ENCODE measurements at regions not wholly inside any gene's neighbourhood (a gene's known extent, or its start where the extent isn't known, plus 50 kb on each side); places are given as distances from the start of the nearest gene placed in this dataset.

DNA sequence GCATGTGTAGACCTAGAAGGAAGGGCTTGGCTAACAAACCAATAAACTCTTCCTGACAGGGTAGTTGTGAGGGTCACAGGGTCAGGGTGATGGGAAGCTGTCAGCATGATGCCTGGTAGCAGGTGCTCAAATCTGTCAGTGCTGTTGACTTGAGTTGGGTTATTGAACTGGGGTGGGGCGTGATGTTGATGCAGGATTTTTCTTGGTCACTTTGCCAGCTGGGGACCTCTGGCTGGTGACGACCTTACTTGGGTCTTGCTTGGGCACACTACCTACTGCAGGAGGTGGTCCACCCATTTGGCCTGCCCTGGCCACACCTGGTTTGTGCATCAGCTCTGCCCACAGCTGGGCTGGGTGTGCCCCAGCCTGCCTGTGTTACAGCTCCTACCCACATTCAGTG is 624.4 kb downstream of the PTPRU start:
- no peak for DNase-seq (ENCODE audit: low read depth)

DNA sequence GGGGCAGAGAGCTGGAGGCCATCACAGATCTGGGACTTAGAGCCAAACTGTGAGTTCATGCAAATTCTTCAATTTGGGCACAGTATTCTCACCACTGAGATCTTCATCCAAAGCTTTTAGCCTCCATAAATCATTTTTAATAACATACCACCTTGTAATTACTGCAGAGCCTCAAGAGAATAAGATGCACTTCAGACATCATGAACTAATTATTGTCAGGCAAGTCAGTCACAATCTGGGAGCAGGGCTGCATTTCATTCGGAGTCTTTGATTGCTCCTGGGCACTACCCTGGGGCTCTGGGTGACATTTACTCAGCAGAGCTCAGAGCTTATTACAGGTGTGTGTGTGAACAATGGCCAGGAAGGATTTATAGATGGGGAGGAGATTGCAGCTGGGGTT is 623.7 kb downstream of the PTPRU start:
- no peak for DNase-seq (ENCODE audit: low read depth)

DNA sequence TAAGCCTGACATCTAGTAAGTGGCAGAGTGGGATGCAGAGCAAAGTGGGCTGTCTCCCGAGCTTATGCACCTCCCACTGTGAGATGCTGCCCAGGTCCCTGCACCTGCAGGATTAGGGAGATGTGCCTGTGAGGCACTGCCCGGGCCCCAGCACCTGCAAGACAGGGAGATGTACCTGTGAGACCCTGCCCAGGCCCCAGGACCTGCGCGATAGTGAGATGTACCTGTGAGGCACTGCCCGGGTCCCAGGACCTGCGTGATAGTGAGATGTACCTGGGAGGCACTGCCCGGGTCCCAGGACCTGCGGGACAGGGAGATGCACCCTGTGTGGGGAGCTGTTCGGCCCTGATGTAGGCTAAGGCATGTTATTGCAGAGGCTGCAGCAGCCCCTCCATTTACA is 622.8 kb downstream of the PTPRU start:
- no peak for DNase-seq (ENCODE audit: low read depth)

DNA sequence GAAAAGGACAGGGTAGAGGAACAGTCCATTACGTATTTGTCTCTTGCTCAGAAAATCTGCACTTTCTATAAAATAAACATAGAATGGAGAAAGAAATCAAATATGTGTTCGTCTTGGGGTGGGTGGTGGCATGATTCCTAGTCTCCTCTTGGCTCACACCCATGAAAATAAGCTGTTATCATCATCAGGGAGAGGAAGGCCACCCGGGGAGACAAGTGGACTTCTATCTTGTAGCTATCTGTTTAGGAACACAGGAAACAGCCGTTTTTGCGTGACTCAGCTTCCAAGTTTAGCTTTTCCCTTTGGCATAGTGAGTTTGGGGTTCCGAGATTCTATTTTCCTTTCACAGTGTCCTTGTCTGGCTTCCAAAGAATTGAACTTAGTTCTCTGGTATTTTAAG is 622.3 kb downstream of the PTPRU start:
- DNase-seq (ENCODE audit: low read depth), result no peak

DNA sequence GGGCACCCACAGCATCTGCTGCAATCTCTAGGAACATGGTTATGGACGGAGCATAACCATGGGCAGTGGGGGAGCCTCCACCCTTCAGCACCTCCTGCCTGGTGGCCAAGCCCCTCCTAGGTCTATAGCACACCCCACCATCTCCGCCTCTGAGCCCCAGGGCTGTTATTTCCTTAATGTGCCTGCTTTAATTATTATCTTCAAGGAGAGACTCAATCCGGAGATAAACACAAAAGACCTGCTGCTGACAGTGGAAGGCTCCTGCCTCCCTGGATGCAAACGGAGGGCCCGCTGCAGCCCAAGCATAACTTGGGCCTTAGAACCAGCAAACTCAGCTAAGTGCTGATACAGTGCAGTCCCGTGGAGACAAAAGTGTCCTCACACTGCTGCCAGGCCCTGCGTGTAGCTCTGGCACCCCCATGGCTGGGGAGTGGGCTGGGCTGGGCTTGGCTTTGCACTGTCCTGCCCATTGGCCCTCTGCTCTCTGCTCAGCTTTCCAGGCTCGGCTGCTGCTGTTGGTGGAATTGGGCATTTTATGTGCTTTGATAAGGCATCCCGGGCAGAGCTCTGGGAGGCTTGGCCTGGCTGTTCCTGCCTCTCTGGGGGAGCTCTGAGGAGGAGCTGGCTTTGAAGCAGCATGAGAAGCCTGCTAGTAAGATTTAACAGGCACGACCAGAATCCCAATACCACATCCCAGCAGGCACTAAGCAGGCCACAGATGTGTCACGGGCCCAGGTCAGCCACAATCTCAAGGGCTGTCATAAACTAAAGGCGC is 620.2 kb downstream of the PTPRU start:
- DNase-seq (ENCODE audit: low read depth), result no peak

DNA sequence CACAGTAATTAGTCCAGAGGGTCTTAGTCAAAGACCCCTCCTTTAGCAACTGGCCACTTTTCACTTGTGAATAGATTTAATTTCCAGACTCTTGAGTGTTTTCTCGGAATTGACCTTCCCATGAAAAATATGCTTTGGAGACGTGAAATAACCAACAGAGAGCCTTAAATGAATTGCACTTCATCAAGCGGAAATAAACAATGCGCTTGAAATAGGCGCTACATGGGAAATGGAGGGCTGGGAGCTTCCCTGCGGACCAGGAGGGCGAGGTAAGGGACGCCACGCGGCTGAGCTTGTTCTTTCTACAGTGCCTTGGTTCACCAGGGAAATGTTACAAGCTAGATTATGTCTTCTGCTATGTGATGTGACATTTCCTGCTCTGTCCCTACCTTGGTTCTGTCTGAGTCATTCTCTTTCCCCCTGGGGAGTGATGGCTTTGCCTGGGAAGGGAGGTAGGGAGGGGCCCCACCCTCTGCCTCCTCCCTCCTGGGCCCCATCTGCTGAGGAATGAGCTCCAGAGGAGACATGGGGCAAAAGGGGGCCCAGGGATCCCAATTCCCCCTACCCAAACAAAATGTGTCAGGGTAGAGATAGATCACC is 619.3 kb downstream of the PTPRU start:
- DNase-seq (ENCODE audit: low read depth), result no peak

DNA sequence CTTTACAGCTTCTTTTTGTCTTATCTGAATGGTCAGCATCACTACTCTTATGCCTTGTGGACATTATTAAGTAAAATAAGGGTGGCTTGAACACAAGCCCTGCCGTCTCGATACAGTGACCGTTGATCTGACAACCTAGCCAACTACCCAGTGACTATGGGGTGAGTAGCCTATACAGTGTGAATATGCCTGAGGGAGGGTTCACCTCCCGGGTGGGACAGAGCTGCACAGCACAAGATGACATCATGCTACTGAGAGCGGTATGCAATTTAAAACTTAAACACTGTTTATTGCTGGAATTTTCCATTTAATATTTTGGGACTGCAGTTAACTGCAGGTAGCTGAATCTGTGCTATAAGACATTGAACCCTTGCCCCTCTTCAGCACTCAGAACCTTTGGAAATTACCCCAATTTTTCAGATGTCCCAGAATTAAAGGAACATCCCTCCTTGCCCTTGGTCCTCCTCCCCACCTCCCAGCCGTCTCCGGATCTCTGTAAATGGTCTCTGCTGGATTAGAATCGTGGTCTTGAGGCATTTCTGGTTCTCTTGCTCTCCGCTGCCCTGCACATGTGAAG is 618.5 kb downstream of the PTPRU start:
- no peak for DNase-seq (ENCODE audit: low read depth)

DNA sequence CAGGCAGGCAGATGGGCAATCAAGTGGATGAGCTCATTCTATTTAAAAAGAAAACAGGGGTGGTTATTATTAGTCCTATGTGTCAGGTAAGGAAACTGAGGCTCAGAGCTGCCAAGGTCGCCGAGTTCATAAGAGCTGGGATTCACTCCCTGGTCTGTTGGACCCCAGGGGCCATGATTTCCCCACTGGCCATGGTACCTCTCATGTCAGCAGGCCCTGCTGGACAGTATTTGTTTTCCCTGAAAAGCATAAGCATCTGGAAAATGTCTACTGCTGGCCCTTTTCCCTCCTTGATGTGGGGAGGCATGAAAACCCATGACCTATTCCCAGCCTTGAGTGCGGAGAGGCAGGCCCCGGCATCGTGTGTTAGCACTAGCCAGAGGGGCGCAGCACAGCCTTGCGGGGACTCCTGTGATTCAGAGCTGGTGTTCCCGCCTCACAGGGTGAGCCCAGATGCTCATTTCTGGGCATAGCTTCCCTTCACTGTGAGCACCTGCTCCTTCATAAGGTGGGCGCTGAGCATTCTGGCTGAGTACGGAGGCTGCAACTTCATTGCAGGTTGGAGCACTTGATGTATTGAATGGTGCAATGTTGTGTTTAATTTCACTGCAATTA is 617.5 kb downstream of the PTPRU start:
- DNase-seq (ENCODE audit: low read depth), result no peak

DNA sequence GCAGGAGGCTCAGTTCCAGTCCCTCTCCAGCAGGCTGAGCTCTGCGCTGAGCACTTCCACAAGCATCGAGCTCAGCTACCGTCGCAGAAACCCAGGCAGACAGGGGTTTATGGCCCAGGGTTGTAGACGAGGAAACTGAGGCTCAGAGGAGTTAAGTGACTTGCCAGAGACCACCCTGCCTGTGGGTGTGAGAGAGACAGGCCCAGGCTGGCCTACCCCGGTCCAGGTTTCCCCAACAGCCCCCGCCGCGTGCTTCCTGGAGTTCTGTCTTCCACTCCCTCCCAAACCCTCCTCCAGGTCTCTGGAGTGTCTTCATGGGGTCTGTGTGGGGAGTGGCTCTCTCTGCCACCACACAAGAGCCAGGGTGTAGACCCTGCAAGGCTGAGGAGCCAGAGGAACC is 615.9 kb downstream of the PTPRU start:
- DNase-seq (ENCODE audit: low read depth), result no peak

DNA sequence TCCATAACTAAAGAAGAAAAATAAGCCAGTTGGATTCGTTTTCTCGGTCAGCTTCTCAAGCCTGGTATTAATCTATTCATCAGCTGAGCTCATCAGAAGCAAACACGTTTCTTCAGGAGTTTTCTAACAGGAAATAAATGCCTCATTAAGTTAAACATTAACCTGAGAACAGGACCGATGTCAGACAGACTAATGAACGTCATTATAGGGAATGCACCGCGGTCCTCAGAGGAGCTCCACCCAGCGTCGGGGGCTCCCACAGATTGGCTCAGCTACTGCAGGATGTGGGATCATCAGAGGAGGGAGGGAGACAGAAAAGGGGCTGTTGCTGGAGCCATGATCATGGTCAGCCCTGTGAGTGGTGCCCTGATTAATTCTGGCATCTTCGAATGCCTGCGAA is 615.4 kb downstream of the PTPRU start:
- DNase-seq (ENCODE audit: low read depth), result no peak

DNA sequence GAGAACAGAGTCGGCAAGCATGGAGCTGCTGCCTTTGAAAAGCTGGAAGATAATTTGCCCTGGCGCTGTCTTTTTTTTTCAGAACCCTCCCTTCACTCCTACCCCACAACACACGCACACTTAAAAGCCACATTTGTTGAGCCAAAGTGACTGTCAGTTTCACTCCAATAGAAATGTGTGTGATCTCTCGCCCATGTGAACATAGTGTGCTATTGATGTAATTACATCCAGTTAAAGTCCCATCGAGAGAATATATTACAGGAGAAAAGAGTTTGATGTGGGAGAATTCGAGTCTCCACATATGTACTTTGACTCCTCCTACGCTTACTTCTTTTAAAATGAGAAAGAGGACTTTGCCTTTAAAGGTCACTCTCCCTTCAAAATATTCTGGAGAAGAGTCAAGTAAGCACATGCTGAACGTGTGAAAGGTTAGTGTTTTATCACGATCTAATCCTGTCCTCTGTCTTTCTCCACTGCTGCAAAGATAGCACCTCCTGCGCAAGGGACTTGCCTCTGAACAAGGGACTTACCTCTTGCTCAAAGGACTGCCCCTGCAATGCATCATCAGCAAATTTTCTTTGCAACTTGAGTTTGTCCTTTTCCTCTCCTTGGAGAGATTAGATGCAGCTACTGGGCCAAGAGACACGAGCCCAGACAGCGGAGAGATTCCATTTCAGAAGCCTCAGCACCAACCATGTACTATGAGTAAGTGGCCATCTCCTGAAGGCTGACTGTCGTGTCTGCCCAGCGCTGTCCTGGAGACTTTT is 613.9 kb downstream of the PTPRU start:
- DNase-seq (ENCODE audit: low read depth), result no peak

DNA sequence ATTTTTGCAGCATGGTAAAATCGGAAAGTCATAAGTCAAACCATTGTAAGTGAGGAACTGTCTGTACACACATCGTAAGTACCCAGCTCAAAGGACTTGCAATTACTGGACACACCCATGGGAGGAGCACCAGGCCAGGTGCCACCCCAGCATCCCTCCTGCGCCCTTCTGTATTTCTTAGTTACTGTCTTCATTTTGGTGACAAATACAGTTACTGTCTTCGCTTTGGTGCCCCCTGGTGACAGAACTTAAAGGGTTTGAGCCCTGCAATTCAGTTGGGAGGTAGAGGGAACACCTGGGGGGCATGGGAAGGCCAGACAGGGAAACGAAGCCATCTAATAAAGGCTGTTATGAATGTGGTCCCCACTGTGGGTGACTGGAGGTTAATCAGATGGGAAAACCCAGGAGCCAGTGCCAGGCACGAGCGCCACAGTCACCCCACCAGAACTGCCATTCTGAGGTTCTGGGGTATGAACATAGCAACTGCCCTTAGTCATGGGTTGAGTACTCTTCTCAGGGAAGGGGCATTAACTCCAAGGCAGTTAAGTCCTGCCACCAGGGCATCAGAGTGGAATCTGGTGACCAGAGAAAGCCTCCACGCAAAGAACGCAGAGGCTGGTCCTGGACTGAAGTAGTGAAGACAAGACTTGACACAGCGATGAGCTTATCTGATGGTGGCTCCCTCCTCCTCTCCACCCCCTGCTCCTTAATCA is 612.9 kb downstream of the PTPRU start:
- DNase-seq (ENCODE audit: low read depth), result no peak

DNA sequence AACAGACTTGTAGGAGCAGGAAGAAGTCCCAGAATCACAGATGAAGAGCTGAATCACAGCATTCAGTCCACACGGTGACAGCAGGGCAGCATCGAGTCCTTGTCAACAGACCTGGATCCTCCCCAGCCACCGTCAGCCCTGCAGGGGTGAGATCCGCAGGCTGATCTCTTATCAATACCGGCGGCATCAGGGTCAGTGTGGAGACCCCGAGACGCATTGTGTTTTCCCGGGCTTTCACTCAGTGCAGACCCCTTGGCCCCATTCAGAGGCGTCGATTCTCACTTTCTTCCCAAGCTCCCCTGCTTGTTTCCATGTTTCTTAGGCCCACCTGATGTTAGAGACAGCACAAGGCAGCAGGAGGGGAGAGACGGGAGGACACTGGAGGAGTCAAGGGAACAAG is 609.6 kb downstream of the PTPRU start:
- DNase-seq (ENCODE audit: low read depth), result no peak

DNA sequence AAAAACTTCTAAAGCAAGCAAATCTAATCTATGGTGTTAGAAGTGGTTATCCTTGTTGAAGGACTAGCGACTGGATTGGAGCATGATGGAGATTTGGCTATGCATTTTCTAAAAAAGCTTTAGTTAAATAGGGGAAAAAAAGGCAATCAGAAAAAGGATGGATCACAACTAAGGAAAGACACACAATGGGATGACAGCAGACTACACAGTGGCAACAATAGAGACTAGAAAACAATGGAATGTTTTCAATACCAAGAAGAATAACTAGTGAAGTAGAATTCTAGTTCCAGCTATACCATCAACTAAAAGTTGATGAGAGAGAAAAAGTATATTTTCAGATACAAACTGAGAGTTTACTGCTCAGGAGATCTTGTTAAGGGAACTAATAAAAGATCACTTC is 605.8 kb downstream of the PTPRU start:
- no peak for DNase-seq (ENCODE audit: low read depth)

DNA sequence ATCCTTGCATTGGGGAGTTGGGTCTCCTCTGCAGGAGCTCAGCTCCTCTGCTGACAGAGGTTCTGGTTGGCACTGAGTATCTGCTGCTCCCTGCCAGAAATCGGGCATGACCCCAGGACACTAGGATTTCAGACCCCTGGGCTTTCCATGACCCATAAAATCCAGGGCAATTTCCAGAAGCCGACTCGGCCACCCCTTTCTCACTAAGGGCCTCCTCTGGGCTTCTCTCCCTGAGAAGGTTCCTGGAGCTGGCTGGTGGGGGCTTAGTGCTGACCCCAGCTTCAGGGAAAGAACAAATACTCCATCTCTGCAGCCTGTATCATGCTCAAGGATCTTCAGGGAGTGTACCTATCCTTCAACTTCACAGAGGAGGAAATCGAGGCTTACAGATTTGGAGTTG is 603.4 kb downstream of the PTPRU start:
- DNase-seq (ENCODE audit: low read depth), result no peak

DNA sequence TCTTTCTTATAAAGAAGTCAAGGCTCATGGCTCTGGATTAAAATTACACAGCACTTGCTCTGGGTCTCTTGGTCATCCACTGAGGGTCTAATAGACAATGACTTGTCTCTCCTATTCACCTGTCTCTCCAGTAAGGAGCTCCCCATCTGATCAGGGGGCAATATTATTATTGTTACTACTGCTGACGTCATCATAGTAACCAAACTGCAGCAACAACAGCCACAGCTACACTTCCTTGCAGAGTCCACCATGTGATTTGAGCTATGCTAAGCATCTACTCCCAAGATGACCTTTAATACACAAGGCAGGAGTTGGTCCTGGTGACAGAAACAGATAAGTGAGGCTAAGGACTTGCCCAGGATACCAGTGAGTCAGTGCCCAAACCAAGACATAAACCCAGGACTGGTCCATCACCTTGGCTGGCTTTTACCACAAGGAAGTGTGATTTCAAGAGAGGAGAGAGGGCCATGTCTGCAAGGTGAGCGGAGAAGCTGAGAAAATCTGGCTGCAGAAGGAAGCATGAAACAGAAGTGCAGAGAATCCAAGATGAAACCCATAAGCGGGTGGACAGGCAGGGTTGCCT is 602.5 kb downstream of the PTPRU start:
- DNase-seq (ENCODE audit: low read depth), result no peak

DNA sequence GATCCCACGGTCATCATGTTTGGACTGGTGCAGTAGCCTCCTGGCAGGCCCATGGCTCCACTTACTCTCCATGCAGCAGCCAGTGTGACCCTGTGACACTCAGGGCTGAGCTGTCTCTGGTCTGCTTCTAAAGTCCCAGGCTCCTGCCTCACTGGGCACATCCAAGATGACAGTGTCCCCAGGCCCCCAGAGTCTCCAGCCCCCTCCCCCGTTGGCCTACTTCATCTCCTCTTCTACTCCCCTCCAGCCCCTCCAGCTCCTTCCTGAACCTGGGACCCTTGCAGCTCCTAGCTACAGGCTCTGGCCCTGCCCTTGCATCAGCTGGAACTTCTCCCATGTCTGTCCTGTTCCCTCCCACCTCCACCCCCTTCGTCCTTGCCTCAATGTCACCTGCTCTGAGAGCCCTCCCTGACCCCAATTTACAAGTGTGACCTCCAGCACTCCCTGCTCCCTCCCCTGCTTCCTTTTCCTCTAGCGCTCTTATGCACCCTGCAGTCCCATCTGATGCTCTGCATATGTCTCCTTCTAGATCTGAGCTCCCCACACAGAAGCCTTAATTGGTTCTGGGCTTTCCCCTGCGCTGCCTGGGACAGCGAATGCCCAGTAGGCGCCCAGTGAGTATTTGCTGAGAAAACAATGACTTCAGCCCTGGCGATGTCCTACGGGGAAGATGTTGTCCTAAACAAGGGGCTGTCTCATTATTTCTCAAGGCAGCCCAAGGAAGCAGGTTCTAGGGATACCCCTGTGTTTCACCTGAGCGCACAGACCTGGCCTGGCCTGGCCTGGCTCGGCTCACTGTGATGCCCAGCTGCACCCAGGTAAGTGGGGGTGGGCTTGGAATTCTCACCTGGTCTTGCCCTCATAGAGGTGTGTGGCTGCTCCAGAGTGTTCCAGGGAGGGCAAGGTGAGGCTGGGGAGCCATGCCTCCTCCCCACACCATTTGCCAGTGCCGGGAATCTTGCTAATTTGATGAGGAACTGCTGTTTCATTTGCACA is 600.6 kb downstream of the PTPRU start:
- no peak for DNase-seq (ENCODE audit: low read depth)

DNA sequence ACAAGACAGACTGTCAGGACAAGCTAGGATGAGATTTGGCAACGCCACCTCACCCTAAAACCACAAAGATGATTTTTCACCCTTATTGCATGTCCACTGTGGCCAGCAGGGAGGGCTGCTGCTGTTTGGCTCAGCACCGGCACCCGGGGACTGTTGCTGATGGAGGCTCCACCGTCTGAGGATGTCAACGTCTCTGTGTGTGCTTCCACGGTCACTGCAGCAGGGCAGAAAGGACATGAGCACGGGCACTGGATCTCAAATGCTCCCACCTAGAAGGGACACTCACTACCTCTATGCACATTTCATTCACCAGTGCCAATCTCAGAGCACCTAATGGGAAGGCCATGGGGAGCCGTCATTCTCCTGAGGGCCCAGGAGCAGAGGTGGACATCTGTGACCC is 599.6 kb downstream of the PTPRU start:
- no peak for DNase-seq (ENCODE audit: low read depth)

DNA sequence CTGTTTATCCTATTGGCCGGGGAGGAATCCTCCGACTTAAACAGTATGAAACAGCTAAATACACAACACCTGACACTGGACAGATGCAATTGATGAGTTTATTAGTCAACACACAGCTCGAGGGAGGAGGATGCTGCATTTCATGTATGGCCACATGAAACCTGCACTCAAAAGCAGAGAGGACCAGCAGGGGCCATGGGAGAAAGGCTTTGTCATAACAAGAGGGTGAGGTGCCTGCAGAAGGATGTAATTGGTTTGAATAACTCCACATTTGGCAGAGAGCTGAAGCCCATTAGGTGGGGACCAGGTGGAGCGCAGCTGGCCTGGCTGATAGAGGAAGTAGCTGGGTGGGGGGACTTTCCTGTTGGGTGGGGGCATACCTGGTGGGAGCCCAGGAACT is 599.1 kb downstream of the PTPRU start:
- no peak for DNase-seq (ENCODE audit: low read depth)

DNA sequence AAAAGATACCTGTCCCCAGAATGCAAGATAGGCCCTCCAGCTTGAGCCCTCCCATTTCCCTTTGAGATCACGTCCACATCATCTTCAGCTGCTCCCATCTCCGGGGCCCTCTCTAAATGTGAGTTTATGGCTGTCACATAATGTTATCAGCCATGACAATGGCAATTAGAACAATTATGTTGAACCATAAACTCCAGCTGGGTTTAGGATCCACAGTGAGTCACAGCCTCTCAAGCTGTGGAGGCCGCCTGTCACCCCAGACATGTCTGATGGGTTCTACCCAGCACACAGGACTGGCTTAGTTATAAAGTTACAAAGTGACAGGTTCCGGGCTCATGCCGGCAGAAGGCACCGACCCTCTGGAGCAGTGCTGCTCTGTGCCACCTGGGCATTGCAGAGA is 597.3 kb downstream of the PTPRU start:
- no peak for DNase-seq (ENCODE audit: low read depth)
